ENCODE measurements at regions not wholly inside any gene's neighbourhood (a gene's known extent, or its start where the extent isn't known, plus 50 kb on each side); places are given as distances from the start of the nearest gene placed in this dataset.

DNA sequence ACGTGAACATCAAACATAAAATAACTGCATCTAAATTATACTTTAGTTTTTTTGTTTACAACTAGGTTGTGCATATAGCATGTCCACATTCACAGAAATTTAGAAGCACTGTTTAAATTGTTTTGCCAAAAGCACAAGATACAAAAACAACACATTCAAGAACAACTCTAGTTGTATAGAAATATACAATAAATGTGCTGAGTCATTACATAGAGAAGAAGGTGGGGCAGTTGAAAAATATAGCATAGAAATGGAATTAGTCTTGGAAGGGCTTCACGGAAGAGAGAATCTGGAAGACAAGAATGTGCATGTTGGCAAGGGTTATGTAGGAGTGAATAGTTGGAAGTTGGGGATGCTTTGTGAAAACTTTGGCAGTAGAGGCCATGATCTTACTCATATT lies 239.0 kb upstream of the GLRA2 start:
- TF ChIP-seq, protein P1, sequence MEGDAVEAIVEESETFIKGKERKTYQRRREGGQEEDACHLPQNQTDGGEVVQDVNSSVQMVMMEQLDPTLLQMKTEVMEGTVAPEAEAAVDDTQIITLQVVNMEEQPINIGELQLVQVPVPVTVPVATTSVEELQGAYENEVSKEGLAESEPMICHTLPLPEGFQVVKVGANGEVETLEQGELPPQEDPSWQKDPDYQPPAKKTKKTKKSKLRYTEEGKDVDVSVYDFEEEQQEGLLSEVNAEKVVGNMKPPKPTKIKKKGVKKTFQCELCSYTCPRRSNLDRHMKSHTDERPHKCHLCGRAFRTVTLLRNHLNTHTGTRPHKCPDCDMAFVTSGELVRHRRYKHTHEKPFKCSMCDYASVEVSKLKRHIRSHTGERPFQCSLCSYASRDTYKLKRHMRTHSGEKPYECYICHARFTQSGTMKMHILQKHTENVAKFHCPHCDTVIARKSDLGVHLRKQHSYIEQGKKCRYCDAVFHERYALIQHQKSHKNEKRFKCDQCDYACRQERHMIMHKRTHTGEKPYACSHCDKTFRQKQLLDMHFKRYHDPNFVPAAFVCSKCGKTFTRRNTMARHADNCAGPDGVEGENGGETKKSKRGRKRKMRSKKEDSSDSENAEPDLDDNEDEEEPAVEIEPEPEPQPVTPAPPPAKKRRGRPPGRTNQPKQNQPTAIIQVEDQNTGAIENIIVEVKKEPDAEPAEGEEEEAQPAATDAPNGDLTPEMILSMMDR (IDR thresholded peaks at IDR 0.05): no peak
- TF ChIP-seq POLR2A (IDR thresholded peaks at IDR 0.05): no peak

Data from heart left ventricle (tissue), 13 donors.